Stimulated activated naive CD8-positive, alpha-beta T cell treated with anti-CD3 and anti-CD28 coated beads, Interleukin-15, Interleukin-2, amounts not matched to agents 100 U/mL and 50 U/mL, for 24 hours (primary cell): ENCODE measurements at regions not wholly inside any gene's neighbourhood (a gene's known extent, or its start where the extent isn't known, plus 50 kb on each side); places are given as distances from the start of the nearest gene placed in this dataset.
"Not testable (repeated sequence)": the region's sequence is repeated elsewhere in the genome, so short reads cannot be mapped to it uniquely, and the experiment has no call there.

Experiments used
- ATAC-seq: fragments of 150-1000 bp; cut with Tn5 transposase; one replicate; pipeline ENCODE4 v1.10.0; 2021
- DNase-seq: peaks from one replicate; pipeline ENCODE4 v3.0.0; 2021

- not testable (repeated sequence) for DNase-seq
Measured at GRCh38 chr2:111496176-111496575, 375.5 kb downstream of the BCL2L11 start.

GRCh38 chr2:111496860-111497259 is 376.1 kb downstream of the BCL2L11 start:
- not testable (repeated sequence) for DNase-seq, ATAC-seq

More at GRCh38 chr2:111496176-111496575, 375.5 kb downstream of the BCL2L11 start:
- not testable (repeated sequence) for ATAC-seq

DNA sequence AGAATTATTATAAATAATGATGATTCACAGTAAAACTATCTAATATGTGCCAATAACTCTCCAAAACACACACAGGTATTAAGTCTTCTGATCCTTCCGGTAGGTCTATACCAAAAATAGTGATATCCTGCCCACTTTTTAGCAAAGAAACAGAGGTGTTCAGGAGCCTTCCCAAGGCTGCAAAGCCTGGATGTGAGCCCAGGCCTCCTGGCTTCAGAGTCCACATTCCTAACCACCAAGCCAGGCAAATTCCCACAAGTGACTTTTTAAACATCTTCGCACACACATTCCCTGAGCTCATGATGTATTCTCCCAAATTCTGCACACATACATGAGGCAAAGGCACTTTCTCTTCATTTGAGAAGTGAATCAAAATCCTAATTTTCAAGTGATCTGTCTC is 376.6 kb downstream of the BCL2L11 start:
- not testable (repeated sequence) for DNase-seq, ATAC-seq

GRCh38 chr2:111500536-111501062 is 379.9 kb downstream of the BCL2L11 start:
- ATAC-seq: peak; percentile 57
- DNase-seq: not testable (repeated sequence)

GRCh38 chr2:111503844-111504570 is 380.0 kb downstream of the ANAPC1 start:
- peak; percentile 73 for ATAC-seq
- DNase-seq: not testable (repeated sequence)

- not testable (repeated sequence) for ATAC-seq, DNase-seq
Measured at GRCh38 chr2:111504571-111504942, 379.4 kb downstream of the ANAPC1 start.

DNA sequence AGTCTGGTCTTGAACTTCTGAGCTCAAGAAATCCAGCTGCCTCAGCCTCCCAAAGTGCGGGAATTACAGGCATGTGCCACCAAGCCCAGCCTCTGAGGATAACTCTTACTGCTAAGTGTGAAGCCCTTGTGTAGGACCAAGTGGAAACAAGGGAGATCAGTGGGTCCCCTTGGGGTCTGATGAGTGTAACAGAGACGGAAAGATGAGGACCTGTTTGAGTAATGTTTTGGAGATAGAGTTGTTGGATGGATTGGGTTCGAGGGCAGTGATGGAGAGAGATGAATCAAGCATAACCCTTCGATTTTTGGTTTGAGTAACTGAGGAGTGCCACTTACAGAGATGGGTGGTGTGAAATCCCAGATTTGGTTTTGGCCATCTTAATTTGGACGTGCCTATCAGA is 378.7 kb downstream of the ANAPC1 start:
- not testable (repeated sequence) for ATAC-seq, DNase-seq

DNA sequence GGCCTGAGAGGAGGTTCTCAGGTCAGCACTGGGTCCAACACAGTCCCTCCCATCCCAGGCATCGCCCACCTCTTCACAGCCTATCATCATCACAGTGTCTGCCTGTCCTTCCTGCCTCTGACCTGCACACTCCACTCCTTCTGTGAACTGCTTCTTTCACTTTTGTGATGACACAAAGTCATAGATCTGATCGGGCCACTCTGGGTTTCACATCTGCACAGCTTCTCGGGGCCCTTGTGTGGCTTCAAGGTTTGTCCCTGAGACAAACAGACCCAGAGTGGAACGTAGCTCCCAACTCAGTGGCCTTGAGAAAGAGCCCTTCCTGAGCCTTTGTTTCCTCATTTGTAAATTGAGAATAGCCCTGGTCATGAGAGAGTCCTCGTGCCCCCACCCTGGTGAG is 377.1 kb downstream of the ANAPC1 start:
- DNase-seq: not testable (repeated sequence)
- ATAC-seq: peak; percentile 76

DNA sequence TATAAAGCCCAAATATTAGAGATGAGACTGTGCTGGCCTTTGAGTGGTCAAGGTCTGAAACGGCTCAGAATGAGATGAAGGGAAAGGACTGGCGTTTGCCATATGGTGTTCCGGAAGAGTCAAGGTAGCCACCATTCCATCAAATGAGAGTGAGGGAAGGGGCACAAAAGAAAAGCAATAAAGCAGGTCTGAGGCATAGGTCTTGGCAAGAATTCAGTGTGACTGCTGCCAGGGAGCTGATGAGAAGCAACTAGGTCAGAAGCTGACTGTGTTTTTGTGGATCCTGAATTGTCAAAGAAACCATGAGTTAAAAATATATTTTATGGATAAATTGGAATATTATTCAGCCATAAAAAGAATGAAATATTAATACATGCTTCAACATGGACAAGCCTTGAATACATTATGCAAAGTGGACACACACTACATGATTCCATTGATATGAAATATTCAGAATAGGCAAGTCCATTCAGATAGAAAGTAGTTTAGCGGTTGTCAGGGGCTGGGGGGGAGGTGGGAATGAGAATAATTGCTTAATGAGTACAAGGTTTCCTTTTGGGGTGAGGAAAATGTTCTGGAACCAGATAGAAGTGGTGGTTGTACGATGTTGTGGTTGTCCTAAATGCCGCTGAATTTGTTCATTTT is 374.6 kb downstream of the ANAPC1 start:
- DNase-seq, ATAC-seq: not testable (repeated sequence)

- ATAC-seq, DNase-seq: not testable (repeated sequence)
Measured at GRCh38 chr2:111510384-111510783, 373.6 kb downstream of the ANAPC1 start.

GRCh38 chr2:111511062-111511461 is 372.9 kb downstream of the ANAPC1 start:
- ATAC-seq, DNase-seq: not testable (repeated sequence)

GRCh38 chr2:111512378-111512777 is 371.6 kb downstream of the ANAPC1 start:
- ATAC-seq: not testable (repeated sequence)

GRCh38 chr2:111514138-111514537 is 369.9 kb downstream of the ANAPC1 start:
- not testable (repeated sequence) for DNase-seq
- peak; percentile 37 for ATAC-seq

More at GRCh38 chr2:111512378-111512777, 371.6 kb downstream of the ANAPC1 start:
- not testable (repeated sequence) for DNase-seq

DNA sequence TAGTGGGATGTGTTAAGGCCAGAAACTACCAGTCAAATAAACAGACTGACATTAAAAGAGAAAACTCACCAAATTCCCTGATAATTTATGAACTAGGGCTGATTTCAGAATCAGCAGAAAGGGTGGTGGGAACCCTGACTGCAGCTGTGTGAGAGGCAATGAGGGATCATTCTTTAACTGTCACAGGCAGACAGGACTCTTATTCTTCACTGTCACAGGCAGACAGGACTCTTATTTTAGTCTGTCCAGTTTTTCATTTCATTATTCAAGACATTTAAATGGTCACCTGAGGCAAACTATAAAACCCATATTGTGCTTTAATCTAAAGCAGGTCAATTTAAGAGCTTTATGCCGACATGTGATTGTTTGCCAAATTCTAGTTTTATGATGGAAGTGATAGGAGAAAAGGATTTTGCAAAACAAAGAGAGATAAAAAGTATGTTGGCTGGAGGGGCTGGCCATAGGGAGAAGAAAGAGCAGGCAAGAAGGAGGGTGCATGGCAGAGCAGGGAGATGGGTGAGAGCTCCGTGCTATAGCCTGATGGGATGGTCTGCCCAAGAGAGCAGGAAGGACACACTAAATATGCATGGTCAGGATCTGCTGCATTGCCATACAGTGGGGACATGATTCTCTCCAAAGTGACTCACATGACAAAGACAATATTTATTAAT is 366.8 kb downstream of the ANAPC1 start:
- not testable (repeated sequence) for DNase-seq, ATAC-seq

GRCh38 chr2:111517721-111518053 is 366.3 kb downstream of the ANAPC1 start:
- ATAC-seq, DNase-seq: not testable (repeated sequence)

DNA sequence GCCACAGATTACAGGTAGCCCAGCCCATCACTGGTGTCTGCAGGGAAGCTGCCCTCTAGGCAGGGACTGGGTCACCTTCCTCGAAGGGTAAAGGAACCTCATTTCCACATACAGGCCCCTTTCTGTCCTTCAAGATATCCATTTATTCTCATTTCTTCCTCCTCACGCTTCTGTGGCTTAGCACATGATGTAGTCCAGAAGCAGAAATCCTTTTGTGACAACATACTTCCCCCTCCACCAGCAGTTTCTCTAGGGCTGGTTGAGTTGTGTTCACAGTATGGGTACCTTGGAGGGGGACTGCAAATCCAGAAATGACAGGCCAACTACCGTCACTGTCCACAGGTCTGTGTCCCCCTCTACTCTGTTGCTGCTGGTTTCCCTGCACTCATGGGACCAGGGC is 364.9 kb downstream of the ANAPC1 start:
- DNase-seq: no peak
- no peak for ATAC-seq

- DNase-seq (no peak), ATAC-seq (no peak)
Measured at GRCh38 chr2:111522231-111522768, 361.7 kb downstream of the ANAPC1 start.

- ATAC-seq: no peak
- DNase-seq: no peak
Measured at GRCh38 chr2:111523009-111523408, 361.0 kb downstream of the ANAPC1 start.

GRCh38 chr2:111525026-111525425 is 359.0 kb downstream of the ANAPC1 start:
- DNase-seq, ATAC-seq: not testable (repeated sequence)

- peak; percentile 17 for ATAC-seq
- DNase-seq: not testable (repeated sequence)
Measured at GRCh38 chr2:111526041-111526639, 357.9 kb downstream of the ANAPC1 start.

GRCh38 chr2:111527707-111528400 is 356.1 kb downstream of the ANAPC1 start:
- ATAC-seq: peak; percentile 47
- not testable (repeated sequence) for DNase-seq
